ENCODE measurements at regions not wholly inside any gene's neighbourhood (a gene's known extent, or its start where the extent isn't known, plus 50 kb on each side); places are given as distances from the start of the nearest gene placed in this dataset.

DNA sequence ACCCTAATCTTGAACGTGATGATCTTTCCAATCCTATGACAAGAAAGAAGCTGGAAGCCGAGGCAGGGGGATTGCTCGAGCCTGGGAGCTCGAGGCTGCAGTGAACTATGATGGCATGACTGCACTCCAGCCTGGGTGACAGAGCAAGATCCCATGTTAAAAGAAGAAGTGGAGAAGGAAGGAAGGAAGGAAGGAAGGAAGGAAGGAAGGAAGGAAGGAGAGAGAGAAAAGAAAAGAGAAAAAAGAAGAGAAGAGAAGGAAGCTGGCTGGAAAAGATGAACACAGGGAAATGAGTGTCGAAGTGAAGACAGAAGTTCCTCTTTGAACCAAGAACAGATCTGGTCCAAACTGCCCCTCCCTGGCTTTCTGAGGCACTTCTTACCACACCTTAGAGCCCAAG is 100.5 kb upstream of the PRNP start:
- TF ChIP-seq POLR2A (IDR thresholded peaks at IDR 0.05) (no peak), POLR2AphosphoS5 (IDR thresholded peaks at IDR 0.05) (no peak)
- TF ChIP-seq, protein P1, sequence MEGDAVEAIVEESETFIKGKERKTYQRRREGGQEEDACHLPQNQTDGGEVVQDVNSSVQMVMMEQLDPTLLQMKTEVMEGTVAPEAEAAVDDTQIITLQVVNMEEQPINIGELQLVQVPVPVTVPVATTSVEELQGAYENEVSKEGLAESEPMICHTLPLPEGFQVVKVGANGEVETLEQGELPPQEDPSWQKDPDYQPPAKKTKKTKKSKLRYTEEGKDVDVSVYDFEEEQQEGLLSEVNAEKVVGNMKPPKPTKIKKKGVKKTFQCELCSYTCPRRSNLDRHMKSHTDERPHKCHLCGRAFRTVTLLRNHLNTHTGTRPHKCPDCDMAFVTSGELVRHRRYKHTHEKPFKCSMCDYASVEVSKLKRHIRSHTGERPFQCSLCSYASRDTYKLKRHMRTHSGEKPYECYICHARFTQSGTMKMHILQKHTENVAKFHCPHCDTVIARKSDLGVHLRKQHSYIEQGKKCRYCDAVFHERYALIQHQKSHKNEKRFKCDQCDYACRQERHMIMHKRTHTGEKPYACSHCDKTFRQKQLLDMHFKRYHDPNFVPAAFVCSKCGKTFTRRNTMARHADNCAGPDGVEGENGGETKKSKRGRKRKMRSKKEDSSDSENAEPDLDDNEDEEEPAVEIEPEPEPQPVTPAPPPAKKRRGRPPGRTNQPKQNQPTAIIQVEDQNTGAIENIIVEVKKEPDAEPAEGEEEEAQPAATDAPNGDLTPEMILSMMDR (IDR thresholded peaks at IDR 0.05), result no peak
